Uterus (tissue), 2 donors: ENCODE measurements at regions not wholly inside any gene's neighbourhood (a gene's known extent, or its start where the extent isn't known, plus 50 kb on each side); places are given as distances from the start of the nearest gene placed in this dataset.
"Not testable (repeated sequence)": the region's sequence is repeated elsewhere in the genome, so short reads cannot be mapped to it uniquely, and the experiment has no call there.

ENCODE experiments used
- POLR2A ChIP-seq, 2 donors: fragments of 450-650 bp; IDR thresholded peaks; one replicate each; pipeline ENCODE4 v1.6.1; 2016; ENCODE audit warnings: antibody characterized with exemption in 2 of 2, mild to moderate bottlenecking in 1 of 2, moderate library complexity in 1 of 2
- TF ChIP-seq, protein P1 (sequence below), 4 experiments: fragments of 200-600 bp in 2 of 4; fragments of 450-650 bp in 2 of 4; sonication (generic) in 2 of 4; IDR thresholded peaks; one replicate each; pipeline ENCODE4 v1.5.1; 2016 to 2019; ENCODE audit warnings: antibody characterized with exemption in 4 of 4, mild to moderate bottlenecking in 2 of 4, moderate library complexity in 1 of 4

DNA sequence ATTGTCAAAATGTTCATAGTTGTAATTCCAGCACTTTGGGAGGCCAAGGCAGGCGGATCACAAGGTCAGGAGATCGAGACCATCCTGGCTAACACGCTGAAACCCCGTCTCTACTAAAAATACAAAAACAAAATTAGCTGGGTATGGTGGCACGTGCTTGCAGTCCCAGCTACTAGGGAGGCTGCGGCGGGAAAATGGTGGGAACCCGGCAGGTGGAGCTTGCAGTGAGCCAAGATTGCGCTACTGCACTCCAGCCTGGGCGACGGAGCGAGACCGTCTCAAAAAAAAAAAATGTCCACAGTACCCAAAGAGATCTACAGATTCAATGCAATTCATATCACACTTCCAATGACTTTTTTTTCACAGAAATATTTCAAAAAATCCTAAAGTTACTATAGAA is 1610.3 kb upstream of the FLRT2 start:
- TF ChIP-seq, protein P1, sequence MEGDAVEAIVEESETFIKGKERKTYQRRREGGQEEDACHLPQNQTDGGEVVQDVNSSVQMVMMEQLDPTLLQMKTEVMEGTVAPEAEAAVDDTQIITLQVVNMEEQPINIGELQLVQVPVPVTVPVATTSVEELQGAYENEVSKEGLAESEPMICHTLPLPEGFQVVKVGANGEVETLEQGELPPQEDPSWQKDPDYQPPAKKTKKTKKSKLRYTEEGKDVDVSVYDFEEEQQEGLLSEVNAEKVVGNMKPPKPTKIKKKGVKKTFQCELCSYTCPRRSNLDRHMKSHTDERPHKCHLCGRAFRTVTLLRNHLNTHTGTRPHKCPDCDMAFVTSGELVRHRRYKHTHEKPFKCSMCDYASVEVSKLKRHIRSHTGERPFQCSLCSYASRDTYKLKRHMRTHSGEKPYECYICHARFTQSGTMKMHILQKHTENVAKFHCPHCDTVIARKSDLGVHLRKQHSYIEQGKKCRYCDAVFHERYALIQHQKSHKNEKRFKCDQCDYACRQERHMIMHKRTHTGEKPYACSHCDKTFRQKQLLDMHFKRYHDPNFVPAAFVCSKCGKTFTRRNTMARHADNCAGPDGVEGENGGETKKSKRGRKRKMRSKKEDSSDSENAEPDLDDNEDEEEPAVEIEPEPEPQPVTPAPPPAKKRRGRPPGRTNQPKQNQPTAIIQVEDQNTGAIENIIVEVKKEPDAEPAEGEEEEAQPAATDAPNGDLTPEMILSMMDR (IDR thresholded peaks at IDR 0.05), result not testable (repeated sequence)
- not testable (repeated sequence) for TF ChIP-seq POLR2A (IDR thresholded peaks at IDR 0.05)
